Thyroid gland (tissue), 4 donors: ENCODE measurements at regions not wholly inside any gene's neighbourhood (a gene's known extent, or its start where the extent isn't known, plus 50 kb on each side); places are given as distances from the start of the nearest gene placed in this dataset.

Experiments used
- CTCF ChIP-seq, 6 experiments: fragments of 200-600 bp in 3 of 6; fragments of 450-650 bp in 3 of 6; sonication (generic) in 3 of 6; IDR thresholded peaks; one replicate each; pipeline ENCODE4 v1.5.1; 2016 to 2019; ENCODE audit warnings: antibody characterized with exemption in 6 of 6, mild to moderate bottlenecking in 2 of 6, inconsistent platforms in 1 of 6, moderate library complexity in 1 of 6
- POLR2A ChIP-seq, 2 donors: fragments of 450-650 bp; IDR thresholded peaks; one replicate each; pipeline ENCODE4 v1.6.1; 2017; ENCODE audit warnings: antibody characterized with exemption in 2 of 2, mild to moderate bottlenecking in 2 of 2, moderate library complexity in 1 of 2

GRCh38 chr20:8981482-8981881 lies 87.4 kb upstream of the PLCB4 start:
- no peak for TF ChIP-seq CTCF (IDR thresholded peaks at IDR 0.05)
- TF ChIP-seq POLR2A (IDR thresholded peaks at IDR 0.05) = no peak
